Neural cell (in vitro differentiated cells): ENCODE measurements at regions not wholly inside any gene's neighbourhood (a gene's known extent, or its start where the extent isn't known, plus 50 kb on each side); places are given as distances from the start of the nearest gene placed in this dataset.

ENCODE experiments used
- H2AFZ ChIP-seq: fragments of 200-600, 300-800 bp; sonication (generic), shearing (Covaris generic); 2 replicates; pipeline ENCODE4 v1.6.0; 2014; ENCODE audit warnings: low read depth, mild to moderate bottlenecking, antibody characterized with exemption, low read length, moderate library complexity
- H3F3A ChIP-seq: fragments of 200-600 bp; shearing (Covaris generic); 2 replicates; pipeline ENCODE4 v1.6.1; 2016; ENCODE audit warnings: mild to moderate bottlenecking, moderate library complexity, mixed read lengths, antibody characterized with exemption, low read length; ENCODE audit not compliant: insufficient read depth, poor library complexity, severe bottlenecking
- H3K27ac ChIP-seq: fragments of 200-600, 300-800 bp; sonication (generic), shearing (Covaris generic); 2 replicates; pipeline ENCODE4 v1.5.1; 2014; ENCODE audit warnings: mild to moderate bottlenecking, low read length, moderate library complexity
- H3K27me3 ChIP-seq: fragments of 300-800, 200-600 bp; sonication (generic), shearing (Covaris generic); 2 replicates; pipeline ENCODE4 v1.6.0; 2014; ENCODE audit warnings: mild to moderate bottlenecking, low read depth, low read length, moderate library complexity; ENCODE audit not compliant: insufficient read depth
- H3K36me3 ChIP-seq: fragments of 300-800, 200-600 bp; sonication (generic), shearing (Covaris generic); 2 replicates; pipeline ENCODE4 v1.5.1; 2014; ENCODE audit warnings: mild to moderate bottlenecking, antibody characterized with exemption, low read length, moderate library complexity; ENCODE audit not compliant: insufficient read depth
- H3K4me2 ChIP-seq: fragments of 300-800, 200-600 bp; sonication (generic), shearing (Covaris generic); 2 replicates; pipeline ENCODE4 v1.6.0; 2014; ENCODE audit warnings: mild to moderate bottlenecking, low read length
- H3K4me3 ChIP-seq: fragments of 300-800, 200-600 bp; sonication (generic), shearing (Covaris generic); 2 replicates; pipeline ENCODE4 v1.5.1; 2014; ENCODE audit warnings: mild to moderate bottlenecking, low read length, moderate library complexity
- H3K79me2 ChIP-seq: fragments of 200-600 bp; shearing (Covaris generic); replicated peaks from 2 replicates; pipeline ENCODE4 v1.6.0; 2014; ENCODE audit warnings: mild to moderate bottlenecking, low read length, moderate library complexity; ENCODE audit not compliant: insufficient read depth
- H3K9ac ChIP-seq: fragments of 300-800, 200-600 bp; sonication (generic), shearing (Covaris generic); 2 replicates; pipeline ENCODE4 v1.6.1; 2016; ENCODE audit warnings: mild to moderate bottlenecking, low read length, mixed read lengths
- H3K9me2 ChIP-seq: fragments of 200-600 bp; shearing (Covaris generic); 2 replicates; pipeline ENCODE4 v1.6.1; 2016; ENCODE audit warnings: mild to moderate bottlenecking, low read length, mixed read lengths; ENCODE audit not compliant: insufficient read depth
- H3K9me3 ChIP-seq: fragments of 200-600, 300-800 bp; sonication (generic), shearing (Covaris generic); 2 replicates; pipeline ENCODE4 v1.6.1; 2016; ENCODE audit warnings: mild to moderate bottlenecking, mixed run types, low read length, moderate library complexity, mixed read lengths
- H4K20me1 ChIP-seq: fragments of 200-600 bp; shearing (Covaris generic); 2 replicates; pipeline ENCODE4 v1.6.1; 2016; ENCODE audit warnings: mild to moderate bottlenecking, mixed run types; ENCODE audit not compliant: insufficient read depth
- CTCF ChIP-seq: fragments of 450-650 bp; IDR thresholded peaks from 2 replicates; pipeline ENCODE4 v1.5.1; 2014; ENCODE audit warnings: antibody characterized with exemption, mild to moderate bottlenecking, moderate library complexity; ENCODE audit not compliant: poor library complexity, severe bottlenecking
- EP300 ChIP-seq: fragments of 450-650 bp; conservative IDR thresholded peaks from 2 replicates; pipeline ENCODE4 v1.6.1; 2014; ENCODE audit warnings: antibody characterized with exemption, mild to moderate bottlenecking, moderate library complexity; ENCODE audit not compliant: poor library complexity, severe bottlenecking
- EZH2 ChIP-seq: fragments of 200-600, 300-800 bp; shearing (Covaris generic), sonication (generic); IDR thresholded peaks from 2 replicates; pipeline ENCODE4 v1.6.1; 2014; ENCODE audit warnings: antibody characterized with exemption, low read length, borderline replicate concordance, mild to moderate bottlenecking; ENCODE audit not compliant: insufficient read depth, poor library complexity, severe bottlenecking
- MXI1 ChIP-seq: fragments of 450-650 bp; conservative IDR thresholded peaks from 2 replicates; pipeline ENCODE4 v1.6.1; 2014; ENCODE audit warnings: antibody characterized with exemption, mild to moderate bottlenecking; ENCODE audit not compliant: poor library complexity, severe bottlenecking
- POLR2AphosphoS5 ChIP-seq: IDR thresholded peaks from 2 replicates; pipeline ENCODE4 v1.6.1; 2012
- RAD21 ChIP-seq: fragments of 450-650 bp; conservative IDR thresholded peaks from 2 replicates; pipeline ENCODE4 v1.6.1; 2014; ENCODE audit warnings: antibody characterized with exemption, mild to moderate bottlenecking, moderate library complexity
- REST ChIP-seq: IDR thresholded peaks from 2 replicates; pipeline ENCODE4 v1.6.1; 2012; ENCODE audit warnings: borderline replicate concordance
- SMC3 ChIP-seq: fragments of 450-650 bp; conservative IDR thresholded peaks from 2 replicates; pipeline ENCODE4 v1.6.1; 2014; ENCODE audit warnings: antibody characterized with exemption, mild to moderate bottlenecking, moderate library complexity; ENCODE audit not compliant: poor library complexity
- TAF1 ChIP-seq: IDR thresholded peaks from 2 replicates; pipeline ENCODE4 v1.6.1; 2012; ENCODE audit warnings: low read depth

- Histone ChIP-seq H3K9me3 (no peaks in the 10 kb centered on the region), H3K9ac (no peak overlapping the region), H3K4me3 (no peak overlapping the region), H3K4me2 (no peak overlapping the region), H3K36me3 (no peaks in the 10 kb centered on the region), H2AFZ (no peak overlapping the region), H3K27ac (no peak overlapping the region), H3F3A (no peaks in the 10 kb centered on the region), H4K20me1 (no peaks in the 10 kb centered on the region), H3K9me2 (no peaks in the 10 kb centered on the region), H3K79me2 (no peaks in the 10 kb centered on the region), H3K27me3 (no peaks in the 10 kb centered on the region)
- TF ChIP-seq CTCF, result no peak
- no peak for TF ChIP-seq REST
- no peak for TF ChIP-seq RAD21
- TF ChIP-seq SMC3, result no peak
- no peak for TF ChIP-seq POLR2AphosphoS5
- TF ChIP-seq TAF1, result no peak
- TF ChIP-seq EZH2, result no peak
- TF ChIP-seq EP300, result no peak
- TF ChIP-seq MXI1, result no peak
These were observed 369.3 kb downstream of the NUAK1 start for GRCh38 chr12:105769486-105769885.

DNA sequence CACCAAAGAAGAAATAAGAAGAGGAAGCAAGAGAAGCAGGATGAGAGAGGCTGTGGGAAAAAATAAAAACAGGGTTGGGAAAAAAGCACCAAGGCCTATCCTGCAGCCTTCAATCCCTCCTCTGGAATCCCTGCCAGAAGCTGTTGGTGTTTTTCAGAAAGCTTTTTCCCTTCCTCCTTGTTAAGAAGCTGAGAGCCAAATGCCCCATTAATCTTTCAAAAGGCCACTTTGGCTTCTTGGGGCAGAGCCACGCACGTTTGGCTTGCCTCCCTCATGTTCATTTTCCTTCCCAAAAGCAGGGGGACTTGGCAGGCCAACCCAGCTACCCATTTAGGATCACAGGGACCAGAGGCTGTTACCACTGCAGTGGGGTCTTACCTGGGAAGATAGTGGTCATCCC, 365.3 kb downstream of the NUAK1 start:
- Histone ChIP-seq H3K9me2 (no peaks in the 10 kb centered on the region), H3K9me3 (no peaks in the 10 kb centered on the region), H4K20me1 (no peaks in the 10 kb centered on the region), H3K4me2 (no peak overlapping the region), H3F3A (no peaks in the 10 kb centered on the region), H2AFZ (no peak overlapping the region), H3K27ac (no peak overlapping the region), H3K36me3 (no peaks in the 10 kb centered on the region), H3K4me3 (no peak overlapping the region), H3K27me3 (no peaks in the 10 kb centered on the region), H3K79me2 (no peaks in the 10 kb centered on the region), H3K9ac (no peak overlapping the region)
- TF ChIP-seq EZH2, result no peak
- no peak for TF ChIP-seq SMC3
- no peak for TF ChIP-seq RAD21
- no peak for TF ChIP-seq TAF1
- no peak for TF ChIP-seq POLR2AphosphoS5
- TF ChIP-seq MXI1, result no peak
- TF ChIP-seq REST, result no peak
